GM20000 (cell line): ENCODE measurements at regions not wholly inside any gene's neighbourhood (a gene's known extent, or its start where the extent isn't known, plus 50 kb on each side); places are given as distances from the start of the nearest gene placed in this dataset.

Source experiments
- DNase-seq: peaks from one replicate; pipeline ENCODE4 v3.0.0; 2012; ENCODE audit warnings: low spot score
- CTCF ChIP-seq: IDR thresholded peaks from 2 replicates; pipeline ENCODE4 v1.5.1; 2012; ENCODE audit warnings: mild to moderate bottlenecking, control low read depth; ENCODE audit errors: extremely low read depth, missing control alignments

GRCh38 chr4:178082906-178083305, 640.7 kb upstream of the AGA start:
- no peak for TF ChIP-seq CTCF
- no peak for DNase-seq

GRCh38 chr4:178083968-178084367, 641.7 kb upstream of the AGA start:
- no peak for TF ChIP-seq CTCF
- no peak for DNase-seq

GRCh38 chr4:178086320-178086719, 644.1 kb upstream of the AGA start:
- no peak for TF ChIP-seq CTCF
- DNase-seq: no peak

- TF ChIP-seq CTCF: no peak
- no peak for DNase-seq
Observed at GRCh38 chr4:178090640-178091411, 648.6 kb upstream of the AGA start.

GRCh38 chr4:178102139-178102538, 659.9 kb upstream of the AGA start:
- TF ChIP-seq CTCF: no peak
- DNase-seq: no peak

GRCh38 chr4:178105242-178105641, 663.0 kb upstream of the AGA start:
- no peak for DNase-seq
- no peak for TF ChIP-seq CTCF

GRCh38 chr4:178136736-178137345, 694.6 kb upstream of the AGA start:
- no peak for TF ChIP-seq CTCF
- DNase-seq: no peak
